Loucy (cell line): ENCODE measurements at regions not wholly inside any gene's neighbourhood (a gene's known extent, or its start where the extent isn't known, plus 50 kb on each side); places are given as distances from the start of the nearest gene placed in this dataset.

Experiments
- H2AFZ ChIP-seq: fragments of 200-600 bp; sonication (generic); 2 replicates; pipeline ENCODE4 v1.6.0; 2016; ENCODE audit warnings: antibody characterized with exemption, mild to moderate bottlenecking, low read length, moderate library complexity
- H3F3A ChIP-seq: fragments of 200-600 bp; 2 replicates; pipeline ENCODE4 v1.6.0; 2016; ENCODE audit warnings: antibody characterized with exemption, low read depth, mild to moderate bottlenecking
- H3K27me3 ChIP-seq: fragments of 200-600 bp; sonication (generic); 2 replicates; pipeline ENCODE4 v1.6.1; 2014; ENCODE audit warnings: low read length, mild to moderate bottlenecking; ENCODE audit not compliant: insufficient read depth, poor library complexity, severe bottlenecking
- H3K36me3 ChIP-seq: fragments of 200-600 bp; sonication (generic); 2 replicates; pipeline ENCODE4 v1.6.1; 2016; ENCODE audit warnings: low read length; ENCODE audit not compliant: insufficient read depth
- H3K4me1 ChIP-seq: fragments of 200-600 bp; sonication (generic); 2 replicates; pipeline ENCODE4 v1.5.1; 2014; ENCODE audit warnings: low read length, mild to moderate bottlenecking; ENCODE audit not compliant: insufficient read depth, poor library complexity, severe bottlenecking
- H3K4me2 ChIP-seq: fragments of 200-600 bp; sonication (generic); 2 replicates; pipeline ENCODE4 v1.6.0; 2014; ENCODE audit warnings: antibody characterized with exemption, low read length, low read depth, mild to moderate bottlenecking; ENCODE audit not compliant: poor library complexity, severe bottlenecking
- H3K4me3 ChIP-seq: fragments of 200-600 bp; sonication (generic); 2 replicates; pipeline ENCODE4 v1.5.1; 2014; ENCODE audit warnings: low read length, mild to moderate bottlenecking, mixed read lengths; ENCODE audit not compliant: poor library complexity, severe bottlenecking
- H3K79me2 ChIP-seq: fragments of 200-600 bp; sonication (generic); 2 replicates; pipeline ENCODE4 v1.6.1; 2014; ENCODE audit warnings: low read length; ENCODE audit not compliant: insufficient read depth
- H3K9ac ChIP-seq: fragments of 200-600 bp; sonication (generic); 2 replicates; pipeline ENCODE4 v1.6.0; 2014; ENCODE audit warnings: mild to moderate bottlenecking, low read depth, low read length, moderate library complexity; ENCODE audit not compliant: poor library complexity, severe bottlenecking
- H3K9me2 ChIP-seq: fragments of 200-600 bp; sonication (generic); replicated peaks from 2 replicates; pipeline ENCODE4 v1.6.1; 2016; ENCODE audit warnings: low read depth, low read length, mixed read lengths
- H3K9me3 ChIP-seq: fragments of 200-600 bp; sonication (generic); 2 replicates; pipeline ENCODE4 v1.6.1; 2014; ENCODE audit warnings: mild to moderate bottlenecking, antibody characterized with exemption, low read length, low read depth; ENCODE audit not compliant: insufficient read depth
- H4K20me1 ChIP-seq: fragments of 200-600 bp; sonication (generic); 2 replicates; pipeline ENCODE4 v1.6.0; 2014; ENCODE audit warnings: antibody characterized with exemption, low read length, mild to moderate bottlenecking; ENCODE audit not compliant: insufficient read depth, poor library complexity, severe bottlenecking
- EZH2phosphoT487 ChIP-seq: fragments of 200-600 bp; IDR thresholded peaks from 2 replicates; pipeline ENCODE4 v1.6.1; 2018; ENCODE audit warnings: antibody characterized with exemption, mild to moderate bottlenecking, moderate library complexity, borderline replicate concordance
- TF ChIP-seq, protein P1 (sequence below): fragments of 200-600 bp; sonication (generic); conservative IDR thresholded peaks from 2 replicates; pipeline ENCODE4 v1.5.1; 2014; ENCODE audit warnings: mild to moderate bottlenecking, antibody characterized with exemption, low read length

DNA sequence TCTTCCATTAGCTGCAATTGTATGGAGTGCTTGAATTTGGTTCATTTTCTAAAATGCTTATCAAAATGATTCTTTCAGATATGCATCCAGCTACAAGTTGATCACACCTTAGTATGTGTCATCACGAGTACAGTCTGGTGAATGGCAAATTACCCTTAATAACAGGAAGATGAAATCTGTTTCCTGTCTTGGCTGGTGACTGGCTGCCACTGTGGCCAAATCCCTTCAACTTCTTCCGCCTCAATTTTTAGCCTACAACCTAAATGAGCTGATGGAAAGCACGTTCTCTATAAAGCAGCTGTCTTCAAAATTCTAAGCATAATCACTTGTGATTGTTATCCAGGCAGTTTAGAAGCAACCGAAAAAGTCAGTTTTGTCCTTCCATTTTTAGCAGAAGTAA is 387.1 kb upstream of the NECTIN3 start:
- H3F3A ChIP-seq, result no peaks in the 10 kb centered on the region
- no peaks in the 10 kb centered on the region for H3K9me3 ChIP-seq
- H3K9ac ChIP-seq, result no peak overlapping the region
- no peak overlapping the region for H2AFZ ChIP-seq
- peak overlapping the region; percentile 5 for H3K4me2 ChIP-seq
- no peak for TF ChIP-seq EZH2phosphoT487
- TF ChIP-seq, protein P1, sequence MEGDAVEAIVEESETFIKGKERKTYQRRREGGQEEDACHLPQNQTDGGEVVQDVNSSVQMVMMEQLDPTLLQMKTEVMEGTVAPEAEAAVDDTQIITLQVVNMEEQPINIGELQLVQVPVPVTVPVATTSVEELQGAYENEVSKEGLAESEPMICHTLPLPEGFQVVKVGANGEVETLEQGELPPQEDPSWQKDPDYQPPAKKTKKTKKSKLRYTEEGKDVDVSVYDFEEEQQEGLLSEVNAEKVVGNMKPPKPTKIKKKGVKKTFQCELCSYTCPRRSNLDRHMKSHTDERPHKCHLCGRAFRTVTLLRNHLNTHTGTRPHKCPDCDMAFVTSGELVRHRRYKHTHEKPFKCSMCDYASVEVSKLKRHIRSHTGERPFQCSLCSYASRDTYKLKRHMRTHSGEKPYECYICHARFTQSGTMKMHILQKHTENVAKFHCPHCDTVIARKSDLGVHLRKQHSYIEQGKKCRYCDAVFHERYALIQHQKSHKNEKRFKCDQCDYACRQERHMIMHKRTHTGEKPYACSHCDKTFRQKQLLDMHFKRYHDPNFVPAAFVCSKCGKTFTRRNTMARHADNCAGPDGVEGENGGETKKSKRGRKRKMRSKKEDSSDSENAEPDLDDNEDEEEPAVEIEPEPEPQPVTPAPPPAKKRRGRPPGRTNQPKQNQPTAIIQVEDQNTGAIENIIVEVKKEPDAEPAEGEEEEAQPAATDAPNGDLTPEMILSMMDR, result no peak
- peaks cover 14% of the 10 kb centered on the region for H3K4me1 ChIP-seq
- H3K9me2 ChIP-seq, result no peaks in the 10 kb centered on the region
- no peaks in the 10 kb centered on the region for H3K27me3 ChIP-seq
- H3K36me3 ChIP-seq, result no peaks in the 10 kb centered on the region
- H3K4me3 ChIP-seq, result no peak overlapping the region
- H3K79me2 ChIP-seq, result no peaks in the 10 kb centered on the region
- H4K20me1 ChIP-seq, result no peaks in the 10 kb centered on the region

GRCh38 chr3:110685630-110686029 is 386.0 kb upstream of the NECTIN3 start:
- Histone ChIP-seq H3K4me2 (no peak overlapping the region), H3K4me3 (no peak overlapping the region), H3K9ac (no peak overlapping the region)

GRCh38 chr3:110686701-110687100 is 384.9 kb upstream of the NECTIN3 start:
- Histone ChIP-seq H3K9ac (no peak overlapping the region), H4K20me1 (no peaks in the 10 kb centered on the region), H3K27me3 (no peaks in the 10 kb centered on the region), H3K4me2 (no peak overlapping the region), H3K36me3 (no peaks in the 10 kb centered on the region), H3K9me3 (no peaks in the 10 kb centered on the region), H2AFZ (no peak overlapping the region), H3K79me2 (no peaks in the 10 kb centered on the region), H3K4me1 (peaks cover 20% of the 10 kb centered on the region), H3K9me2 (no peaks in the 10 kb centered on the region), H3F3A (no peaks in the 10 kb centered on the region), H3K4me3 (no peak overlapping the region)
- no peak for TF ChIP-seq EZH2phosphoT487
- TF ChIP-seq, protein P1, result no peak

More at GRCh38 chr3:110685630-110686029, 386.0 kb upstream of the NECTIN3 start:
- Histone ChIP-seq H3K9me2 (no peaks in the 10 kb centered on the region), H3F3A (no peaks in the 10 kb centered on the region), H3K36me3 (no peaks in the 10 kb centered on the region), H4K20me1 (no peaks in the 10 kb centered on the region), H3K4me1 (peaks cover 17% of the 10 kb centered on the region), H3K9me3 (no peaks in the 10 kb centered on the region), H3K79me2 (no peaks in the 10 kb centered on the region), H2AFZ (no peak overlapping the region), H3K27me3 (no peaks in the 10 kb centered on the region)
- TF ChIP-seq, protein P1, result no peak
- no peak for TF ChIP-seq EZH2phosphoT487
